ENCODE measurements at regions not wholly inside any gene's neighbourhood (a gene's known extent, or its start where the extent isn't known, plus 50 kb on each side); places are given as distances from the start of the nearest gene placed in this dataset.
A peak's percentile ranks its signal among the peaks of the same experiment; 100 is the strongest.

GRCh38 chr11:11706028-11706427, 84.2 kb upstream of the GALNT18 start:
- Histone ChIP-seq H3K27ac (no peak overlapping the region), H3K4me1 (peaks cover 4% of the 10 kb centered on the region), H2AFZ (peak overlapping the region; percentile 56), H3K79me2 (no peaks in the 10 kb centered on the region), H3K9me3 (ENCODE audit: control insufficient read depth, low read length) (no peaks in the 10 kb centered on the region), H3K4me2 (ENCODE audit: low read length) (no peak overlapping the region), H3K9ac (no peak overlapping the region), H3K27me3 (ENCODE audit: control insufficient read depth, insufficient read depth, low read length) (no peaks in the 10 kb centered on the region), H3K4me3 (ENCODE audit: low read depth, low read length) (no peak overlapping the region), H3K36me3 (ENCODE audit: control insufficient read depth, insufficient read depth, low read length) (no peaks in the 10 kb centered on the region)
- no peak for TF ChIP-seq CTCF (IDR thresholded peaks at IDR 0.05)

GRCh38 chr11:11703885-11704284, 82.1 kb upstream of the GALNT18 start:
- Histone ChIP-seq H3K79me2 (no peaks in the 10 kb centered on the region), H3K4me2 (ENCODE audit: low read length) (no peak overlapping the region), H3K9me3 (ENCODE audit: control insufficient read depth, low read length) (no peaks in the 10 kb centered on the region), H2AFZ (no peak overlapping the region), H3K9ac (no peak overlapping the region), H3K4me1 (peaks cover 4% of the 10 kb centered on the region), H3K27ac (no peak overlapping the region), H3K36me3 (ENCODE audit: control insufficient read depth, insufficient read depth, low read length) (no peaks in the 10 kb centered on the region), H3K27me3 (ENCODE audit: control insufficient read depth, insufficient read depth, low read length) (no peaks in the 10 kb centered on the region), H3K4me3 (ENCODE audit: low read depth, low read length) (no peak overlapping the region)
- no peak for TF ChIP-seq CTCF (IDR thresholded peaks at IDR 0.05)

GRCh38 chr11:11701070-11701469, 79.3 kb upstream of the GALNT18 start:
- no peak overlapping the region for H2AFZ ChIP-seq
- no peaks in the 10 kb centered on the region for H3K27me3 ChIP-seq (ENCODE audit: control insufficient read depth, insufficient read depth, low read length)
- no peaks in the 10 kb centered on the region for H3K4me1 ChIP-seq
- H3K9me3 ChIP-seq (ENCODE audit: control insufficient read depth, low read length): no peaks in the 10 kb centered on the region
- H3K79me2 ChIP-seq: no peaks in the 10 kb centered on the region
- H3K36me3 ChIP-seq (ENCODE audit: control insufficient read depth, insufficient read depth, low read length): no peaks in the 10 kb centered on the region
- H3K4me2 ChIP-seq (ENCODE audit: low read length): no peak overlapping the region
- TF ChIP-seq CTCF (IDR thresholded peaks at IDR 0.05): no peak
- H3K4me3 ChIP-seq (ENCODE audit: low read depth, low read length): no peak overlapping the region
- H3K27ac ChIP-seq: no peak overlapping the region
- H3K9ac ChIP-seq: no peak overlapping the region

- Histone ChIP-seq H3K4me1 (no peaks in the 10 kb centered on the region), H3K4me2 (ENCODE audit: low read length) (no peak overlapping the region), H3K79me2 (no peaks in the 10 kb centered on the region), H2AFZ (no peak overlapping the region), H3K27me3 (ENCODE audit: control insufficient read depth, insufficient read depth, low read length) (no peaks in the 10 kb centered on the region), H3K4me3 (ENCODE audit: low read depth, low read length) (no peak overlapping the region), H3K36me3 (ENCODE audit: control insufficient read depth, insufficient read depth, low read length) (no peaks in the 10 kb centered on the region), H3K9me3 (ENCODE audit: control insufficient read depth, low read length) (no peaks in the 10 kb centered on the region), H3K9ac (no peak overlapping the region), H3K27ac (no peak overlapping the region)
- no peak for TF ChIP-seq CTCF (IDR thresholded peaks at IDR 0.05)
Observed at GRCh38 chr11:11697796-11698195, 76.0 kb upstream of the GALNT18 start.

- no peak overlapping the region for H3K4me3 ChIP-seq (ENCODE audit: low read depth, low read length)
- H3K27ac ChIP-seq: no peak overlapping the region
- H3K9me3 ChIP-seq (ENCODE audit: control insufficient read depth, low read length): no peaks in the 10 kb centered on the region
- no peaks in the 10 kb centered on the region for H3K4me1 ChIP-seq
- H3K27me3 ChIP-seq (ENCODE audit: control insufficient read depth, insufficient read depth, low read length): no peaks in the 10 kb centered on the region
- no peaks in the 10 kb centered on the region for H3K36me3 ChIP-seq (ENCODE audit: control insufficient read depth, insufficient read depth, low read length)
- H2AFZ ChIP-seq: peak overlapping the region; percentile 72
- no peaks in the 10 kb centered on the region for H3K79me2 ChIP-seq
- no peak for TF ChIP-seq CTCF (IDR thresholded peaks at IDR 0.05)
- H3K4me2 ChIP-seq (ENCODE audit: low read length): no peak overlapping the region
- no peak overlapping the region for H3K9ac ChIP-seq
Observed at GRCh38 chr11:11691296-11692151, 69.7 kb upstream of the GALNT18 start.

All from parathyroid adenoma (tissue), 2 donors.